Immature natural killer cell (primary cell): ENCODE measurements at regions not wholly inside any gene's neighbourhood (a gene's known extent, or its start where the extent isn't known, plus 50 kb on each side); places are given as distances from the start of the nearest gene placed in this dataset.

Experiments used
- DNase-seq, 3 donors: peaks; one replicate each; pipeline ENCODE4 v3.0.0; 2022; ENCODE audit warnings: mixed read lengths in 1 of 3
- H3K27ac Mint-ChIP-seq, 6 donors: one replicate each; pipeline ENCODE4 v1.8.0; 2020; ENCODE audit warnings: mixed read lengths in 6 of 6, mild to moderate bottlenecking in 5 of 6, inconsistent platforms in 4 of 6, moderate library complexity in 3 of 6
- H3K27me3 Mint-ChIP-seq, 3 donors: one replicate each; pipeline ENCODE4 v1.8.0; 2020 to 2021; ENCODE audit warnings: low read depth in 3 of 3, mild to moderate bottlenecking in 3 of 3, mixed read lengths in 3 of 3, moderate library complexity in 3 of 3, inconsistent platforms in 1 of 3
- H3K36me3 Mint-ChIP-seq, 3 donors: one replicate each; pipeline ENCODE4 v1.8.0; 2020; ENCODE audit warnings: mixed read lengths in 3 of 3, inconsistent platforms in 2 of 3, mild to moderate bottlenecking in 2 of 3
- H3K4me1 Mint-ChIP-seq, 2 donors: one replicate each; pipeline ENCODE4 v1.8.0; 2020; ENCODE audit warnings: inconsistent platforms in 2 of 2, mild to moderate bottlenecking in 2 of 2, mixed read lengths in 2 of 2, moderate library complexity in 1 of 2
- H3K4me3 Mint-ChIP-seq, 5 donors: one replicate each; pipeline ENCODE4 v1.8.0; 2020; ENCODE audit warnings: mild to moderate bottlenecking in 5 of 5, mixed read lengths in 5 of 5, inconsistent platforms in 3 of 5, moderate library complexity in 3 of 5
- H3K9me3 Mint-ChIP-seq, 6 donors: one replicate each; pipeline ENCODE4 v1.8.0; 2020; ENCODE audit warnings: mild to moderate bottlenecking in 6 of 6, mixed read lengths in 6 of 6, inconsistent platforms in 4 of 6, moderate library complexity in 3 of 6

DNA sequence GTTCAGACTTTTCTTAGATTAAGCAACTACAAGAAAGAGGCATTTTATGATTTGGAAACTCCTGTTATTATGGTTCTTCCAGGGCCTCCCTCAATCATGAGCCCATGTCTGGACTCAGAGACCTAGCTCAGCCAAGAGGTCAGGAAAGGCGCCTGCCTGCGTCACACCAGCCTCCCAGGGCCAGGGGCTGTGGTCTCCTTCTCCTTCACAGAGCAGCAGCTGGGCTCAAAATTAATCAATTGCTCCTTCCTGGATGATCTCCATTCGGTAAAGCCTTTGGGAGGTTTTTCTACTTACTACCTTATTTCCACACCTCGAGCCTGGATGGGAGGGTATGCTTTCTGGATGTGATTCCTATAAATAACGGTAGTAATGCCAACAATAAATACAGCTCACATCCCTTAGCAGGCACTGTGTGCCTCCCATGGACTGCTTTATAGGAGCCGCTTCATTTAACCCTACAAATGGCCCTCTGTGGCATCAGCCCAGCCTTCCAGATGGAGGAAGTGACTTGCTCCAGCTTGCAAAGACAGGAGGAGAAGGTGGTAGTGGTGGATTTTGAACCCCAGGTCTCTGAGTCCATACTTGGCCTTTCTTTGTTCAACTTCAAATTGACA, 1445.6 kb downstream of the TBC1D22A start:
- Mint-ChIP-seq H3K27me3 (peaks cover 4 to 16% (median 14%) of the 10 kb centered on the region in 3 donors), H3K4me3 (no peak overlapping the region)

DNA sequence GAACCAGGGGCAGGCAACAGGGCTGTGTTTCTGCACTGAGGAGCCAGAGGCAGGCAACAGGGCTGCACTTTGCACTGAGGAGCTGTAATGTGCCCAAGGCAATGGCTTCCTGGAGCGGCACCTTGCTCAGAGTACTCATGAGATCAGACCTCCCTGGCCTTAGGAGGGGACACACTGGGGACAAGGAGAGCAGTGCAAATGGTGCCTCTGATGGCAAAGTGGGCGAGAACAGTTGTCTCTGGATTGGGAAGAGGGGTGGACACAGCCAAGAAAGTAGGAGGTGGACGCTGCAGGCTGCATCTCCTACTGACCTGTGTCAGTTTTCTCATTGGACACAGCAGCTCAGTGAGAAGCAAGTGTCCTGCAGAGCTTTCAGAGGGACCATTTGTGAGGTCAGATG, 1443.3 kb downstream of the TBC1D22A start:
- Mint-ChIP-seq H3K9me3 (peaks cover 0 to 4% (median 0%) of the 10 kb centered on the region in 6 donors), H3K4me1 (no peaks in the 10 kb centered on the region), H3K27ac (no peak overlapping the region), H3K36me3 (no peaks in the 10 kb centered on the region), H3K4me3 (no peak overlapping the region), H3K27me3 (peaks cover 8 to 18% (median 13%) of the 10 kb centered on the region in 3 donors)
- DNase-seq = no peak

More for the DNA sequence above, 1445.6 kb downstream of the TBC1D22A start:
- H3K4me1 Mint-ChIP-seq = no peaks in the 10 kb centered on the region
- no peaks in the 10 kb centered on the region for H3K36me3 Mint-ChIP-seq
- peaks cover 0 to 4% (median 0%) of the 10 kb centered on the region in 6 donors for H3K9me3 Mint-ChIP-seq
- no peak for DNase-seq
- H3K27ac Mint-ChIP-seq = no peak overlapping the region

DNA sequence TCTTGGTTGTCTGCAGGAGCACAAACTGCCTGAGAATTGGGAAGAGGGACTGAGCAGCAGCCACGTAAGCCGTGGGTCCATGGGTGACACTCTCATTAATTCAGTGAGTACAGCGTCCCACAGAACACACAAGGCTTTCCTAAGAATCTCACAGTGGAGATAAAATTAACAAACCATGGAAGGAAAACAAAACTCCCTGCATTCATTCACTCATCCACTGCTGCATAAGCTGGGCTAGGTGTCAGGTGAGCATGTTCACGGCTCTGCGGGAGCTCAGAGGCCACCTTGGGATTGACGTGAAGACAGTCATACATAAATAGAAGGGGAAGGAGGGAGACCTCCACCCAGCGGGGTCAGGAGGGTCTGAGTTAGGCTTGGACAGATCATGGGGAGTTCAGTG, 1442.7 kb downstream of the TBC1D22A start:
- no peak for DNase-seq
- Mint-ChIP-seq H3K27me3 (peaks cover 14 to 16% (median 14%) of the 10 kb centered on the region in 3 donors), H3K27ac (no peak overlapping the region), H3K4me1 (no peaks in the 10 kb centered on the region), H3K9me3 (peaks cover 0 to 4% (median 0%) of the 10 kb centered on the region in 6 donors), H3K36me3 (no peaks in the 10 kb centered on the region), H3K4me3 (no peak overlapping the region)

DNA sequence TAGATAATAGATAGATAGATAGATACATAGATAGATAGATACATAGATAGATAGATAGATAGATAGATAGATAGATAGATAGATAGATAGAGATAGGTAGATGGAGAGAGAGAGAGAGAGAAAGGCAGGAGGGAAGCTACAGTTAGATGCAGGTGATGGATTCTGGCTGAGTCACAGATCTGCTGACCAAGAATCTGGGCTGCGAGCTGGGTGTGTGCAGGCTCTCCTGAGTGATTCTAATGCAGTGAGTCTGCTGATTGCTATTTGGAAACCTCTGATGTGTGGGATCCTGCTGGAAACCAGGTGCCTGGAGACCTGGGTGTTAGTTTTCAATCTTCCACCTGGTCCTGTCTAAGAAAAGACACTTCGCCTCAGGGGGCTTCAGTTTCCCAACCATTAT, 1441.8 kb downstream of the TBC1D22A start:
- H3K9me3 Mint-ChIP-seq = no peaks in the 10 kb centered on the region
- H3K27me3 Mint-ChIP-seq = peaks cover 10 to 18% (median 14%) of the 10 kb centered on the region in 3 donors
- DNase-seq = no peak
- H3K36me3 Mint-ChIP-seq = no peaks in the 10 kb centered on the region
- H3K4me3 Mint-ChIP-seq = no peak overlapping the region
- no peaks in the 10 kb centered on the region for H3K4me1 Mint-ChIP-seq
- no peak overlapping the region for H3K27ac Mint-ChIP-seq

DNA sequence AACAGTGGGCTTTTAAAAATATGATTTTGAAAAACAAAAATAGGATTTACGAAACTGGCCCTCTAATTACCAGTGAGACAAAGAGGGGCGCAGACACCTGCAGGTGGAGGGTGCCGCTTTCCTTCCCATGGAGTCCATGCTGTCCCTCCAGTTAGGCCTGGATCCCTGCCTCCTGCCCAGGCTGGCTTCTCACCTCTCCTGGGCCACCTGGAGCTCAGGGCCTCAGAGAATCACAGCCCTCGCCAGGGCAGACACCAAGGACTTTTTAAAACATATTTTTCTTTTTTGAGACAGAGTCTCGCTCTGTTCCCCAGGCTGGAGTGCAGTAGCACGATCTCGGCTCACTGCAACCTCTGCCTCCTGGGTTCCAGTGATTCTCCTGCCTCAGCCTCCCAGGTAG, 1437.2 kb downstream of the TBC1D22A start:
- H3K36me3 Mint-ChIP-seq = no peaks in the 10 kb centered on the region
- peaks cover 0 to 3% of the 10 kb centered on the region in 2 donors for H3K4me1 Mint-ChIP-seq
- no peak overlapping the region for H3K4me3 Mint-ChIP-seq
- peaks cover 18 to 27% (median 24%) of the 10 kb centered on the region in 3 donors for H3K27me3 Mint-ChIP-seq
- H3K9me3 Mint-ChIP-seq = peaks cover 0 to 3% (median 0%) of the 10 kb centered on the region in 6 donors
- H3K27ac Mint-ChIP-seq = no peak overlapping the region
- no peak for DNase-seq

DNA sequence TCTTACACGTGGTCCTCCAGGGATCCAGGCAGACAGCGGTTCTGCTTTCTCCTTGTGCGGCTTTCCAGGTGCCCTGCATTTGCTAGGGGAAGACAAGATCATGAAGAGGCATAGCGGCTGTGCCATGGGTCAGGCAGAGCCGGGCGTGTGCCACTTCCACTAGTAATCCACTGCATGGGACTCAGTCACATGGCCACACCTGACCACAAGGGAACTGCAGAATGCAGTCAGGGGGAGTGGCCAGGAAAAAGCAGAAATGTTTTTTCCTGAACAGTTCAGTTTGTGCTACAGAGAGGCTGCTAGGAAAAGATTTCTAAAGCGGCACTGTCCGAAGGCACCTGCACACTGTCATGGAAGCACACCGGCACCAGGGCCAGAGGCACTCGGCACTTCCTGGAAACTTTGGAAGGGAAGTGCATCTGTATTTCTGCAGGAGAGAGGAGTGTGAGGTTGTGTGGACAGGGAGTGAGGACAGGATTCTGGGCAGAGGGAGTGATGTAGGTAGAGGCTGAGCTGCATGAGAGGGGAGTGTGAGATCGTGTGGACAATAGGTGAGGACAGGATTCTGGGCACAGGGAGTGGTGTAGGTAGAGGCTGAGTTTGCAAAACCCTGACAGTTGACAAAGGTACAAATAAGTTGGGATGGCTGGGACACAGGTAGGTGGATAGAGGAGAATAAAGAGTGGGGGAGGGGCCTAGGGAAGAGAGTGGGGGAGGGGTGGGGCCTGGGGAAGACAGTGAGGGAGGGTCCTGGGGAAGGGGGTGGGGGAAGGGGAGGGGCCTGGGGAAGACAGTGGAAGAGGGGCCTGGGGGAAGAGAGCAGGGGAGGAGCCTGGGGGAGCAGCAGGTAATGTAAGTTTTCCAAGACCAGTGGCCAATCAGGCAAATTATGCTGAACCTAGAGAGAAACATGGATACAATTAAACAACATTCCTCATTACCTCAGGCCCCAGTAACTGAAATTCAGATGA, 1436.3 kb downstream of the TBC1D22A start:
- DNase-seq = no peak
- peaks cover 0 to 3% of the 10 kb centered on the region in 2 donors for H3K4me1 Mint-ChIP-seq
- no peak overlapping the region for H3K27ac Mint-ChIP-seq
- peaks cover 15 to 26% (median 23%) of the 10 kb centered on the region in 3 donors for H3K27me3 Mint-ChIP-seq
- no peaks in the 10 kb centered on the region for H3K36me3 Mint-ChIP-seq
- H3K4me3 Mint-ChIP-seq = no peak overlapping the region
- peaks cover 0 to 4% (median 0%) of the 10 kb centered on the region in 6 donors for H3K9me3 Mint-ChIP-seq

DNA sequence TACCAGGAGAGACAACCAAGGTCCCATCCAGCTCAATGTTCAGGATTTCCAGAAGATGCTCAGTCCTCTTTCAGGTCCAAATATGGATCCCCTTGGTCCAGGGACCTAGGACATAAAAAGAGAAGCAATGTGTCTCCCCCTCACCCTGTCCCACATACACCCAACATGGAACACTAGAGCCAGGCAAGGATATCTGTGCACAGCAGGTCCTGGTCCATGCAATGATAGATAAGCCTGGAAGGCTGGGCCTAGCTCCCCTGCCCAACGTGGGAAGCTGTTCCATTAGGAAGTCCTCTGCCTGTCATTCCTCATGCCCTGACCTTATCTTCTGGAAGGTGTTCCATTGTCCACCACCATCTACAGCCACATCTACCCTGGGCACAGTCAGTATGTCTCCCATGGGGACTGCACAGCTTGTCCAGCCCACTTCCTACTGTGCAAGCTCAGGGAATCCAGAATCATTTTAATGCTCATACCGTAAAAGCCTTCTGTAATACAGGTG, 1434.8 kb downstream of the TBC1D22A start:
- no peak overlapping the region for H3K4me3 Mint-ChIP-seq
- H3K9me3 Mint-ChIP-seq = peaks cover 3 to 7% (median 4%) of the 10 kb centered on the region in 6 donors
- no peak for DNase-seq
- H3K4me1 Mint-ChIP-seq = peaks cover 0 to 3% of the 10 kb centered on the region in 2 donors
- H3K27me3 Mint-ChIP-seq = peaks cover 10 to 33% (median 23%) of the 10 kb centered on the region in 3 donors
- peaks cover 2 to 5% (median 4%) of the 10 kb centered on the region in 3 donors for H3K36me3 Mint-ChIP-seq
- no peak overlapping the region for H3K27ac Mint-ChIP-seq

DNA sequence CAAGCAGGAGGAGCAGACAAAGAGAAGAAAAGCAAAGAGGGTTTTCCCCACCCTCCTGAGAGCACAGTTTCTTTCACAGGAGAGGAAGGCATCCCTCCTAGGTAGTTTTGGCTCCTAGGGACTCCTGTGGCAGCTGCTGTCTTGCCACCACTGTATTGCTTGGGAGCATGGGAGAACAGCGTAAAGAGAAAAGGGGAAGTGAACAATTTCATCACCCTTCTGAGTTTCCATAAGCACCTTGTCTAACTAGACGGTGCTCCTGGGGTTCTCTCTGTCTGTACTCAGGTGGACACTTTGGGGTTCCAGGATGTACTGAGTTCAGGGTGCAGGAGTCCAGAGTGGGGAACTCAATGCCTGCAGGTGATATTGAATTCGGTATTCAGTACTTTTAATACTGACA, 1430.5 kb downstream of the TBC1D22A start:
- Mint-ChIP-seq H3K27me3 (peaks cover 14 to 40% (median 20%) of the 10 kb centered on the region in 3 donors), H3K36me3 (peaks cover 14 to 15% (median 14%) of the 10 kb centered on the region in 3 donors), H3K9me3 (peaks cover 16 to 22% (median 19%) of the 10 kb centered on the region in 6 donors), H3K4me1 (peaks cover 11 to 16% of the 10 kb centered on the region in 2 donors), H3K4me3 (no peak overlapping the region), H3K27ac (no peak overlapping the region)
- no peak for DNase-seq

DNA sequence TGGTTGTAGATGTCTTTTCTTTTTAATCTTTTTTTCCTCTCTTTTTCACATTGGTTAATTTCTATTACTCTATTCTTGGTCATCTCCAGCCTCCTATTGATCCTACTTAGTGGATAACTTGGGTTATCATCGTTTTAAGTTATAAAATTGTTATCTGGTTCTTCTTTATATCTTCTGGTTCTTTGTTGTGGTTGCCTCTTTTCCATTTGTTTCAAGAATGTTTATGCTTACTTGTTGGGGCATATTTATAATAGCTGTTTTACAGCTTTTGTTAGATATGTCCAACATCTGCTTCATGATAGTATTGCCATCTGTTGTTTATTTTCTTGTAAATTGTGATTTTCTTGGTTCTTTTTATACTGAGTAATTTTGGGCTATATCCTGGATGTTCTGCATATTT, 1429.6 kb downstream of the TBC1D22A start:
- Mint-ChIP-seq H3K4me1 (peaks cover 14 to 22% of the 10 kb centered on the region in 2 donors), H3K27me3 (peaks cover 14 to 37% (median 19%) of the 10 kb centered on the region in 3 donors), H3K4me3 (no peak overlapping the region), H3K27ac (no peak overlapping the region), H3K9me3 (peaks cover 16 to 22% (median 19%) of the 10 kb centered on the region in 6 donors), H3K36me3 (peaks cover 14 to 15% (median 14%) of the 10 kb centered on the region in 3 donors)
- no peak for DNase-seq

DNA sequence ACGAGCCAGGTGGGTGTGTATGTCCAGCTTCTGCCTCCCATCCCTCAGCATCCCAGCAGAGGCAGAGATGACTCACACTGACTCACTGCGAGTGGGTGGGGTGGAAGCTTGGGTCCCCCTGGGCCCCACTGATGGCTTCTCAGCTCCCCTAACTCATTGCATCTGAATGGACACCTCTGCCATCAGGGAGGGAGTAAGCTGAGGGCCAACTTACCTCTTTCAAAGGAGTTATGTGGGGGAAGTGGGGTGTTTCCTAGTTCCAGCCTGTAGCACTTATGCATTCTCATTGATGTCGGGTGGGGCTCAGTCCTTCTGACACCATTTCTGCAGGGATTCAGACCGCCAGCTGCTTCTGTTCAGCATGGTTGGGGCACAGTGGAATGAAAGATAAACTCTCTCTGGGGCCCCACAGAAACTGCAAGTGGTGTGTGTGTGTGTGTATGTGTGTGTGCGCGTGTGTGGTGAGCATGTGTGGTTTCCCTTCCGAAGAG, 1425.8 kb downstream of the TBC1D22A start:
- Mint-ChIP-seq H3K4me1 (peaks cover 41 to 50% of the 10 kb centered on the region in 2 donors), H3K36me3 (peaks cover 14 to 15% (median 14%) of the 10 kb centered on the region in 3 donors), H3K4me3 (peak overlapping the region; percentile 26 to 71 (median 54)), H3K27ac (peak overlapping the region in 2 of 6 donors; percentile 2 to 28), H3K9me3 (peaks cover 13 to 22% (median 19%) of the 10 kb centered on the region in 6 donors), H3K27me3 (peaks cover 14 to 30% (median 21%) of the 10 kb centered on the region in 3 donors)
- DNase-seq = peak; percentile 53 to 72 (median 71)

DNA sequence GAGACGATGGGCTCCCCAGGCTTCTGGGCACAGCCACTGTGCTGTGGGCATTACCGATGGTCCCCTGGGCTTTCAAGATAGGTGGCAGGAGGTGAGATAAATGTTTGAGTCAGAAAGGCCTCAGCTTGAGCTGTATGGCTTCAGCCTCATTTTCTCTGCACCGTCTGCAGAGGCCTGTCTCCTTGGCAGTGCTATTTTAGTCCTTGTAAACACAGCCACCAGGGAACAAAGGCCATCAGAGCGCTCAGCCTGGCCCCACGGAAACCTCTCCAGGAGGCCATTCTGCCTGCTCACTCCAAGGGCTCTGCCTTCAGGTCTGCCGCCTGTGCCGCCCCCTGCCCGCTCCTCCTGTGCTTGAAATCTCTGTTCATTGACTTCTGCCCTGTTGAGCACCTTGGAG, 1424.9 kb downstream of the TBC1D22A start:
- DNase-seq = no peak
- Mint-ChIP-seq H3K27me3 (peaks cover 12 to 29% (median 21%) of the 10 kb centered on the region in 3 donors), H3K4me3 (peak overlapping the region in 1 of 5 donors; percentile 5), H3K9me3 (peaks cover 12 to 19% (median 16%) of the 10 kb centered on the region in 6 donors), H3K27ac (peak overlapping the region in 1 of 6 donors; percentile 49), H3K4me1 (peaks cover 41 to 50% of the 10 kb centered on the region in 2 donors), H3K36me3 (peaks cover 11 to 14% (median 11%) of the 10 kb centered on the region in 3 donors)

DNA sequence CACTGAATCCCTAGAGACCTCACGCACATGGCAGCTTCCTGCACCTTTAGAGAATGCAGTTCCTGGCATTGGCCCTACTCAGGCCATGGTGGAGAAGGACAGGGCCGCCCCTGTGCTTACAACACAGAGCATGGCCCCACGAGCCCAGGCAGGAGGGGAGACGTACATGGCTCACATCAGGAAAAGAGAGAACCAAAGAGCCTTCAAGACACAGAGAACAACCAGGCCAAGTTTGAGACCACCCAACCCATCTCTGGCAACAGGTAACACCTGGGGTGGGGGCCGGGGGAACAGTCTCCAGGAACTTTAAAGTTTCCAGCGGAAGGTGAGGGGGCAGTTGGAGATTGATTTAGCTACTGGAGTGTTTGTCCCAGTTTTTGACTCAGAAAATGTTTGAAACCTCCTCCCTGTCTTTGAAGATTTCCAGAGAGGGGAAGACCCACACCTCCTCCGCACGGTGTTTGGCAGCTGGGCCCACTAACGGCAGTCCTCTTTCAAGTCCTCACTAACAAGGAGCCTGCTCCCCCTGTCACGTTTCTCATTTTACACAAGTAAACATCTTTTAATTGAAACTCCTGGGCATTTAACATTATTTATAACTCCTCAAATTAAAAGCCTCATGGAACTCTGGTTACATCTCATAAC, 1423.8 kb downstream of the TBC1D22A start:
- H3K36me3 Mint-ChIP-seq = peaks cover under 1 to 5% (median 1%) of the 10 kb centered on the region in 3 donors
- peak overlapping the region in 1 of 6 donors; percentile 71 for H3K27ac Mint-ChIP-seq
- peaks cover 3 to 9% (median 6%) of the 10 kb centered on the region in 6 donors for H3K9me3 Mint-ChIP-seq
- peaks cover 11 to 20% (median 15%) of the 10 kb centered on the region in 3 donors for H3K27me3 Mint-ChIP-seq
- peaks cover 41 to 50% of the 10 kb centered on the region in 2 donors for H3K4me1 Mint-ChIP-seq
- peak overlapping the region in 3 of 5 donors; percentile 38 to 68 (median 47) for H3K4me3 Mint-ChIP-seq
- no peak for DNase-seq
